Ovary (tissue), 3 donors: ENCODE measurements at regions not wholly inside any gene's neighbourhood (a gene's known extent, or its start where the extent isn't known, plus 50 kb on each side); places are given as distances from the start of the nearest gene placed in this dataset.

Experiments used
- CTCF ChIP-seq, 3 donors: fragments of 450-650 bp in 2 of 3; fragments of 200-600 bp in 1 of 3; IDR thresholded peaks; one replicate each; pipeline versions ENCODE4 v1.5.1 to v1.8.0; 2016 to 2022; ENCODE audit warnings: antibody characterized with exemption in 3 of 3, mild to moderate bottlenecking in 1 of 3
- EP300 ChIP-seq: sonication (generic); formaldehyde crosslinking; IDR thresholded peaks from one replicate; pipeline ENCODE4 v1.6.1; 2017; ENCODE audit warnings: antibody characterized with exemption
- POLR2A ChIP-seq: fragments of 450-650 bp; IDR thresholded peaks from one replicate; pipeline ENCODE4 v1.6.1; 2017; ENCODE audit warnings: antibody characterized with exemption, mild to moderate bottlenecking, moderate library complexity
- donor health status: DM: no; HTN: no; CAD: no.

- TF ChIP-seq CTCF (IDR thresholded peaks at IDR 0.05), result no peak
- no peak for TF ChIP-seq POLR2A
- TF ChIP-seq EP300, result no peak
These were observed 410.5 kb downstream of the MED13L start for GRCh38 chr12:115866909-115867525.
